ENCODE measurements at regions not wholly inside any gene's neighbourhood (a gene's known extent, or its start where the extent isn't known, plus 50 kb on each side); places are given as distances from the start of the nearest gene placed in this dataset.
A peak's percentile ranks its signal among the peaks of the same experiment; 100 is the strongest.

DNA sequence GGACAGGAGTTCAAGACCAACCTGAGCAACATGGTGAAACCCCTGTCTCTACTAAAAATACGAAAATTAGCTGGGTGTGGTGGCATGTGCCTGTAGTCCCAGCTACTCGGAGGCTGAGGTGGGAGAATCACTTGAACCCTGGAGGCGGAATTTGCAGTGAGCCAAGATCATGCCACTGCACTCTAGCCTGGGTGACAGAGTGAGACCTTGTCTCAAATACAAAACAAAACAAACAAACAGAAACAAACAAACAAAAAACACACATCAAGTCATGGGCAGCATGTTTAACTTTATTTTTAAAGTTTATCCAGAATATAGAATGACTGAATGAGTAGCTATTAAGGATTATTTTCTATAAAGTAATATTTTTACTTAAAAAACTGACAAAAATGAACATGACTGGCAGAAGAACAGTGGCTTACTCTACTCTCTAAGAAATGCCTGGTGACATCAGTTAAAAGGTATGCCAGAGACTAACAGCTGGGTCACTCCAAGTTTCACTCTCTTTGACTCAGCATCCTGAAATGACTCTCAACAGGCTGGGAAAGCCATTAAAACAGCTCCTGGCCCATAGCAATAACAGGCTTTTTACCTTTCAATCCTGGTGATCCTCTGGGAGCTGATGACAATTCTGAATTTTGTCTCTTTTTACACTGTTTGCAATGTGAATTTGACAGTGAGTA lies 66.1 kb upstream of the FOXN2 start (continued):
- TF ChIP-seq, protein P1, sequence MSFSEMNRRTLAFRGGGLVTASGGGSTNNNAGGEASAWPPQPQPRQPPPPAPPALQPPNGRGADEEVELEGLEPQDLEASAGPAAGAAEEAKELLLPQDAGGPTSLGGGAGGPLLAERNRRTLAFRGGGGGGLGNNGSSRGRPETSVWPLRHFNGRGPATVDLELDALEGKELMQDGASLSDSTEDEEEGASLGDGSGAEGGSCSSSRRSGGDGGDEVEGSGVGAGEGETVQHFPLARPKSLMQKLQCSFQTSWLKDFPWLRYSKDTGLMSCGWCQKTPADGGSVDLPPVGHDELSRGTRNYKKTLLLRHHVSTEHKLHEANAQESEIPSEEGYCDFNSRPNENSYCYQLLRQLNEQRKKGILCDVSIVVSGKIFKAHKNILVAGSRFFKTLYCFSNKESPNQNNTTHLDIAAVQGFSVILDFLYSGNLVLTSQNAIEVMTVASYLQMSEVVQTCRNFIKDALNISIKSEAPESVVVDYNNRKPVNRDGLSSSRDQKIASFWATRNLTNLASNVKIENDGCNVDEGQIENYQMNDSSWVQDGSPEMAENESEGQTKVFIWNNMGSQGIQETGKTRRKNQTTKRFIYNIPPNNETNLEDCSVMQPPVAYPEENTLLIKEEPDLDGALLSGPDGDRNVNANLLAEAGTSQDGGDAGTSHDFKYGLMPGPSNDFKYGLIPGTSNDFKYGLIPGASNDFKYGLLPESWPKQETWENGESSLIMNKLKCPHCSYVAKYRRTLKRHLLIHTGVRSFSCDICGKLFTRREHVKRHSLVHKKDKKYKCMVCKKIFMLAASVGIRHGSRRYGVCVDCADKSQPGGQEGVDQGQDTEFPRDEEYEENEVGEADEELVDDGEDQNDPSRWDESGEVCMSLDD (CRISPR knock-in tag; IDR thresholded peaks at IDR 0.05; ENCODE audit: borderline replicate concordance): no peak
- TF ChIP-seq, protein P2, sequence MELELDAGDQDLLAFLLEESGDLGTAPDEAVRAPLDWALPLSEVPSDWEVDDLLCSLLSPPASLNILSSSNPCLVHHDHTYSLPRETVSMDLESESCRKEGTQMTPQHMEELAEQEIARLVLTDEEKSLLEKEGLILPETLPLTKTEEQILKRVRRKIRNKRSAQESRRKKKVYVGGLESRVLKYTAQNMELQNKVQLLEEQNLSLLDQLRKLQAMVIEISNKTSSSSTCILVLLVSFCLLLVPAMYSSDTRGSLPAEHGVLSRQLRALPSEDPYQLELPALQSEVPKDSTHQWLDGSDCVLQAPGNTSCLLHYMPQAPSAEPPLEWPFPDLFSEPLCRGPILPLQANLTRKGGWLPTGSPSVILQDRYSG (CRISPR knock-in tag; IDR thresholded peaks at IDR 0.05): no peak
- peak; percentile 79 for TF ChIP-seq TEAD3 (CRISPR knock-in tag; optimal IDR thresholded peaks at IDR 0.05; ENCODE audit: borderline replicate concordance)
- TF ChIP-seq NBN (conservative IDR thresholded peaks at IDR 0.05): no peak
- no peak for TF ChIP-seq NCOA1 (CRISPR knock-in tag; IDR thresholded peaks at IDR 0.05)
- TF ChIP-seq RARA (CRISPR knock-in tag; IDR thresholded peaks at IDR 0.05): peak; percentile 54
- no peak for TF ChIP-seq PAF1 (CRISPR knock-in tag; IDR thresholded peaks at IDR 0.05)
- TF ChIP-seq ZNF652 (CRISPR knock-in tag; IDR thresholded peaks at IDR 0.05; ENCODE audit: borderline replicate concordance, low read depth): no peak
- TF ChIP-seq ZNF724P (CRISPR knock-in tag; IDR thresholded peaks at IDR 0.05; ENCODE audit: borderline replicate concordance): no peak
- no peak for TF ChIP-seq TP53 (CRISPR knock-in tag; conservative IDR thresholded peaks at IDR 0.05)
- TF ChIP-seq, protein P3, sequence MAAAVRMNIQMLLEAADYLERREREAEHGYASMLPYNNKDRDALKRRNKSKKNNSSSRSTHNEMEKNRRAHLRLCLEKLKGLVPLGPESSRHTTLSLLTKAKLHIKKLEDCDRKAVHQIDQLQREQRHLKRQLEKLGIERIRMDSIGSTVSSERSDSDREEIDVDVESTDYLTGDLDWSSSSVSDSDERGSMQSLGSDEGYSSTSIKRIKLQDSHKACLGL (CRISPR knock-in tag; IDR thresholded peaks at IDR 0.05): no peak
- TF ChIP-seq ATF7-NPFF (CRISPR knock-in tag; IDR thresholded peaks at IDR 0.05; ENCODE audit: low read depth): no peak
- no peak for TF ChIP-seq MIXL1 (CRISPR knock-in tag; IDR thresholded peaks at IDR 0.05)
- TF ChIP-seq, protein P4, sequence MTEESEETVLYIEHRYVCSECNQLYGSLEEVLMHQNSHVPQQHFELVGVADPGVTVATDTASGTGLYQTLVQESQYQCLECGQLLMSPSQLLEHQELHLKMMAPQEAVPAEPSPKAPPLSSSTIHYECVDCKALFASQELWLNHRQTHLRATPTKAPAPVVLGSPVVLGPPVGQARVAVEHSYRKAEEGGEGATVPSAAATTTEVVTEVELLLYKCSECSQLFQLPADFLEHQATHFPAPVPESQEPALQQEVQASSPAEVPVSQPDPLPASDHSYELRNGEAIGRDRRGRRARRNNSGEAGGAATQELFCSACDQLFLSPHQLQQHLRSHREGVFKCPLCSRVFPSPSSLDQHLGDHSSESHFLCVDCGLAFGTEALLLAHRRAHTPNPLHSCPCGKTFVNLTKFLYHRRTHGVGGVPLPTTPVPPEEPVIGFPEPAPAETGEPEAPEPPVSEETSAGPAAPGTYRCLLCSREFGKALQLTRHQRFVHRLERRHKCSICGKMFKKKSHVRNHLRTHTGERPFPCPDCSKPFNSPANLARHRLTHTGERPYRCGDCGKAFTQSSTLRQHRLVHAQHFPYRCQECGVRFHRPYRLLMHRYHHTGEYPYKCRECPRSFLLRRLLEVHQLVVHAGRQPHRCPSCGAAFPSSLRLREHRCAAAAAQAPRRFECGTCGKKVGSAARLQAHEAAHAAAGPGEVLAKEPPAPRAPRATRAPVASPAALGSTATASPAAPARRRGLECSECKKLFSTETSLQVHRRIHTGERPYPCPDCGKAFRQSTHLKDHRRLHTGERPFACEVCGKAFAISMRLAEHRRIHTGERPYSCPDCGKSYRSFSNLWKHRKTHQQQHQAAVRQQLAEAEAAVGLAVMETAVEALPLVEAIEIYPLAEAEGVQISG (CRISPR knock-in tag; IDR thresholded peaks at IDR 0.05): no peak
- no peak for TF ChIP-seq ZNF839 (CRISPR knock-in tag; IDR thresholded peaks at IDR 0.05; ENCODE audit: borderline replicate concordance)
- TF ChIP-seq, protein P5, sequence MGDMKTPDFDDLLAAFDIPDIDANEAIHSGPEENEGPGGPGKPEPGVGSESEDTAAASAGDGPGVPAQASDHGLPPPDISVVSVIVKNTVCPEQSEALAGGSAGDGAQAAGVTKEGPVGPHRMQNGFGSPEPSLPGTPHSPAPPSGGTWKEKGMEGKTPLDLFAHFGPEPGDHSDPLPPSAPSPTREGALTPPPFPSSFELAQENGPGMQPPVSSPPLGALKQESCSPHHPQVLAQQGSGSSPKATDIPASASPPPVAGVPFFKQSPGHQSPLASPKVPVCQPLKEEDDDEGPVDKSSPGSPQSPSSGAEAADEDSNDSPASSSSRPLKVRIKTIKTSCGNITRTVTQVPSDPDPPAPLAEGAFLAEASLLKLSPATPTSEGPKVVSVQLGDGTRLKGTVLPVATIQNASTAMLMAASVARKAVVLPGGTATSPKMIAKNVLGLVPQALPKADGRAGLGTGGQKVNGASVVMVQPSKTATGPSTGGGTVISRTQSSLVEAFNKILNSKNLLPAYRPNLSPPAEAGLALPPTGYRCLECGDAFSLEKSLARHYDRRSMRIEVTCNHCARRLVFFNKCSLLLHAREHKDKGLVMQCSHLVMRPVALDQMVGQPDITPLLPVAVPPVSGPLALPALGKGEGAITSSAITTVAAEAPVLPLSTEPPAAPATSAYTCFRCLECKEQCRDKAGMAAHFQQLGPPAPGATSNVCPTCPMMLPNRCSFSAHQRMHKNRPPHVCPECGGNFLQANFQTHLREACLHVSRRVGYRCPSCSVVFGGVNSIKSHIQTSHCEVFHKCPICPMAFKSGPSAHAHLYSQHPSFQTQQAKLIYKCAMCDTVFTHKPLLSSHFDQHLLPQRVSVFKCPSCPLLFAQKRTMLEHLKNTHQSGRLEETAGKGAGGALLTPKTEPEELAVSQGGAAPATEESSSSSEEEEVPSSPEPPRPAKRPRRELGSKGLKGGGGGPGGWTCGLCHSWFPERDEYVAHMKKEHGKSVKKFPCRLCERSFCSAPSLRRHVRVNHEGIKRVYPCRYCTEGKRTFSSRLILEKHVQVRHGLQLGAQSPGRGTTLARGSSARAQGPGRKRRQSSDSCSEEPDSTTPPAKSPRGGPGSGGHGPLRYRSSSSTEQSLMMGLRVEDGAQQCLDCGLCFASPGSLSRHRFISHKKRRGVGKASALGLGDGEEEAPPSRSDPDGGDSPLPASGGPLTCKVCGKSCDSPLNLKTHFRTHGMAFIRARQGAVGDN (CRISPR knock-in tag; IDR thresholded peaks at IDR 0.05): no peak
- TF ChIP-seq MTA3 (CRISPR knock-in tag; IDR thresholded peaks at IDR 0.05): no peak
- TF ChIP-seq, protein P6, sequence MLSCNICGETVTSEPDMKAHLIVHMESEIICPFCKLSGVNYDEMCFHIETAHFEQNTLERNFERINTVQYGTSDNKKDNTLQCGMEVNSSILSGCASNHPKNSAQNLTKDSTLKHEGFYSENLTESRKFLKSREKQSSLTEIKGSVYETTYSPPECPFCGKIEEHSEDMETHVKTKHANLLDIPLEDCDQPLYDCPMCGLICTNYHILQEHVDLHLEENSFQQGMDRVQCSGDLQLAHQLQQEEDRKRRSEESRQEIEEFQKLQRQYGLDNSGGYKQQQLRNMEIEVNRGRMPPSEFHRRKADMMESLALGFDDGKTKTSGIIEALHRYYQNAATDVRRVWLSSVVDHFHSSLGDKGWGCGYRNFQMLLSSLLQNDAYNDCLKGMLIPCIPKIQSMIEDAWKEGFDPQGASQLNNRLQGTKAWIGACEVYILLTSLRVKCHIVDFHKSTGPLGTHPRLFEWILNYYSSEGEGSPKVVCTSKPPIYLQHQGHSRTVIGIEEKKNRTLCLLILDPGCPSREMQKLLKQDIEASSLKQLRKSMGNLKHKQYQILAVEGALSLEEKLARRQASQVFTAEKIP (CRISPR knock-in tag; IDR thresholded peaks at IDR 0.05; ENCODE audit: borderline replicate concordance): no peak
